HL-60 (cell line): ENCODE measurements at regions not wholly inside any gene's neighbourhood (a gene's known extent, or its start where the extent isn't known, plus 50 kb on each side); places are given as distances from the start of the nearest gene placed in this dataset.

Source experiments
- GABPA ChIP-seq: IDR thresholded peaks from 2 replicates; pipeline ENCODE4 v1.6.1; 2012; ENCODE audit warnings: low read depth
- POLR2AphosphoS5 ChIP-seq: IDR thresholded peaks from 2 replicates; pipeline ENCODE4 v1.6.1; 2012; ENCODE audit warnings: low read depth
- TF ChIP-seq, protein P1 (sequence below): IDR thresholded peaks from one replicate; pipeline ENCODE4 v1.5.1; 2011; ENCODE audit warnings: low read length, control low read depth, inconsistent platforms; ENCODE audit not compliant: insufficient read depth

DNA sequence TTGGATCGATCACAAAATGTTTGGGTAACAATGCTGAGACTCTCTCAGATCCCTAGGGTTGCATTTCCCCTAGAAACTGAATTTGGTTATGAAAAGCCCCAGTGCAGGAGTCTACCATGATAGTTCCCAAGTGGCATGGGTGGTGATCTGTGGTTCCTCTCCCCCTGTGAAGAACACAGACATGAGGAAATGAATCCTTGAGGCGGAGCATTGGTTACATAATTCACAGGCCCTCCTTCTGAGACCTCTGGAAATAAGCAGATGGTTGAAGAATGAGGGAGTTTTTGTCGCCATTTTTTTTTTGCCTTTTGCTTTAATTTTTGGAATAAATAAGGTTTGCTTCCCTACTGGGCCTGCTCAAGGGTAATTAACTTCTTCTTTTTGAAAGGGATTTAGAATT lies 597.0 kb upstream of the RBFOX1 start:
- TF ChIP-seq, protein P1, sequence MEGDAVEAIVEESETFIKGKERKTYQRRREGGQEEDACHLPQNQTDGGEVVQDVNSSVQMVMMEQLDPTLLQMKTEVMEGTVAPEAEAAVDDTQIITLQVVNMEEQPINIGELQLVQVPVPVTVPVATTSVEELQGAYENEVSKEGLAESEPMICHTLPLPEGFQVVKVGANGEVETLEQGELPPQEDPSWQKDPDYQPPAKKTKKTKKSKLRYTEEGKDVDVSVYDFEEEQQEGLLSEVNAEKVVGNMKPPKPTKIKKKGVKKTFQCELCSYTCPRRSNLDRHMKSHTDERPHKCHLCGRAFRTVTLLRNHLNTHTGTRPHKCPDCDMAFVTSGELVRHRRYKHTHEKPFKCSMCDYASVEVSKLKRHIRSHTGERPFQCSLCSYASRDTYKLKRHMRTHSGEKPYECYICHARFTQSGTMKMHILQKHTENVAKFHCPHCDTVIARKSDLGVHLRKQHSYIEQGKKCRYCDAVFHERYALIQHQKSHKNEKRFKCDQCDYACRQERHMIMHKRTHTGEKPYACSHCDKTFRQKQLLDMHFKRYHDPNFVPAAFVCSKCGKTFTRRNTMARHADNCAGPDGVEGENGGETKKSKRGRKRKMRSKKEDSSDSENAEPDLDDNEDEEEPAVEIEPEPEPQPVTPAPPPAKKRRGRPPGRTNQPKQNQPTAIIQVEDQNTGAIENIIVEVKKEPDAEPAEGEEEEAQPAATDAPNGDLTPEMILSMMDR = no peak
- TF ChIP-seq GABPA (no peak), POLR2AphosphoS5 (no peak)
